H1 (cell line): ENCODE measurements at regions not wholly inside any gene's neighbourhood (a gene's known extent, or its start where the extent isn't known, plus 50 kb on each side); places are given as distances from the start of the nearest gene placed in this dataset.

ENCODE experiments used
- CTCF ChIA-PET: fragments of 300-600 bp; sonication (Branson Sonifier 250); formaldehyde crosslinking; loops from one replicate; lab custom pipeline; 2021; ENCODE audit not compliant: partially characterized antibody; lab: Charles Lee
- POLR2A ChIA-PET: fragments of 300-600 bp; sonication (Branson Sonifier 250); formaldehyde crosslinking; loops from one replicate; lab custom pipeline; 2021; ENCODE audit warnings: inconsistent platforms; ENCODE audit not compliant: partially characterized antibody; lab: Charles Lee
- DNase-seq, 2 experiments: peaks; one replicate each; pipeline versions ENCODE4 v3.0.0 to v3.0.0-alpha.2; 2010 to 2022; ENCODE audit warnings: low spot score in 2 of 2, low read depth in 1 of 2, mixed read lengths in 1 of 2
- FAIRE-seq: peaks from 2 replicates; lab custom pipeline; 2011; peaks lifted over from hg19 to GRCh38; lab: Jason Lieb, UNC
- H2AFZ ChIP-seq: 2 replicates; pipeline ENCODE4 v1.8.1; 2012; ENCODE audit warnings: low read length, inconsistent platforms
- H2AK5ac ChIP-seq: 2 replicates; pipeline ENCODE4 v1.6.1; 2013; ENCODE audit warnings: low read depth, low read length
- H2BK120ac ChIP-seq: replicated peaks from 2 replicates; pipeline ENCODE3; 2013; ENCODE audit warnings: low read depth, low read length, inconsistent platforms
- H2BK12ac ChIP-seq: 2 replicates; pipeline ENCODE4 v1.6.1; 2013; ENCODE audit warnings: low read depth, low read length
- H2BK15ac ChIP-seq: 2 replicates; pipeline ENCODE4 v1.6.1; 2013; ENCODE audit warnings: low read length
- H2BK20ac ChIP-seq: 2 replicates; pipeline ENCODE4 v1.6.1; 2013; ENCODE audit warnings: low read length
- H2BK5ac ChIP-seq: 2 replicates; pipeline ENCODE4 v1.6.1; 2013; ENCODE audit warnings: low read depth, low read length
- H3K14ac ChIP-seq: 2 replicates; pipeline ENCODE4 v1.6.1; 2013; ENCODE audit warnings: inconsistent platforms; ENCODE audit not compliant: insufficient read length
- H3K18ac ChIP-seq: 2 replicates; pipeline ENCODE4 v1.6.1; 2013; ENCODE audit warnings: low read length; ENCODE audit errors: extremely low read depth
- H3K23ac ChIP-seq: 2 replicates; pipeline ENCODE4 v1.6.1; 2013; ENCODE audit warnings: inconsistent platforms; ENCODE audit not compliant: insufficient read length
- H3K23me2 ChIP-seq: 2 replicates; pipeline ENCODE4 v1.6.1; 2013; ENCODE audit warnings: low read depth, low read length
- H3K27ac ChIP-seq: 2 replicates; pipeline ENCODE4 v1.6.1; 2011; ENCODE audit warnings: low read depth, low read length, inconsistent platforms
- H3K27me3 ChIP-seq, 4 experiments: replicated peaks in 1 of 4; 1 replicate in 1 of 4; 2 replicates in 3 of 4; pipeline versions ENCODE4 v1.6.1 to v1.8.1; 2011 to 2013; ENCODE audit warnings: low read length in 3 of 4, mild to moderate bottlenecking in 3 of 4, inconsistent platforms in 2 of 4, mixed read lengths in 2 of 4, moderate library complexity in 1 of 4; ENCODE audit not compliant: control insufficient read depth in 3 of 4, insufficient read depth in 3 of 4; ENCODE audit errors: extremely low read depth in 1 of 4
- H3K36me3 ChIP-seq, 4 experiments: 2 replicates each; pipeline versions ENCODE4 v1.6.1 to v1.8.1; 2011 to 2013; ENCODE audit warnings: mild to moderate bottlenecking in 4 of 4, low read length in 3 of 4, moderate library complexity in 2 of 4, control low read depth in 1 of 4, inconsistent platforms in 1 of 4; ENCODE audit not compliant: insufficient read depth in 4 of 4, control insufficient read depth in 2 of 4
- H3K4ac ChIP-seq: replicated peaks from 2 replicates; pipeline ENCODE3; 2013; ENCODE audit warnings: low read length, low read depth, mixed read lengths, inconsistent platforms; ENCODE audit not compliant: insufficient read length
- H3K4me1 ChIP-seq, 4 experiments: replicated peaks in 1 of 4; 1 replicate in 1 of 4; 2 replicates in 3 of 4; pipeline versions ENCODE4 v1.6.1 to v1.8.1; 2011 to 2013; ENCODE audit warnings: low read length in 3 of 4, inconsistent platforms in 2 of 4, mixed read lengths in 1 of 4; ENCODE audit not compliant: insufficient read depth in 4 of 4, control insufficient read depth in 3 of 4
- H3K4me2 ChIP-seq, 2 experiments: 2 replicates each; pipeline versions ENCODE4 v1.6.1 to v1.8.1; 2011 to 2013; ENCODE audit warnings: low read depth in 2 of 2, low read length in 2 of 2, control low read depth in 1 of 2, inconsistent platforms in 1 of 2, mild to moderate bottlenecking in 1 of 2; ENCODE audit not compliant: insufficient read depth in 1 of 2
- H3K4me3 ChIP-seq, 4 experiments: fragments of 200-600, 300-600 bp in 1 of 4; sonication (generic), shearing (Covaris generic), sonication (Bioruptor Twin) in 1 of 4; 2 replicates each; pipeline versions ENCODE4 v1.5.1 to v1.8.1; 2011 to 2016; ENCODE audit warnings: low read length in 4 of 4, low read depth in 3 of 4, control low read depth in 2 of 4, inconsistent platforms in 2 of 4, mild to moderate bottlenecking in 2 of 4, mixed read lengths in 1 of 4, moderate library complexity in 1 of 4; ENCODE audit not compliant: insufficient read depth in 2 of 4; ENCODE audit errors: extremely low read depth in 1 of 4
- H3K56ac ChIP-seq: replicated peaks from 2 replicates; pipeline ENCODE3; 2013; ENCODE audit warnings: low read depth, mild to moderate bottlenecking, mixed read lengths, low read length, inconsistent platforms; ENCODE audit not compliant: insufficient read length
- H3K79me1 ChIP-seq: 2 replicates; pipeline ENCODE4 v1.6.1; 2013; ENCODE audit warnings: low read depth, low read length, control low read depth
- H3K79me2 ChIP-seq, 2 experiments: 2 replicates each; pipeline versions ENCODE4 v1.6.1 to v1.8.1; 2012 to 2013; ENCODE audit warnings: low read length in 2 of 2, mild to moderate bottlenecking in 2 of 2, inconsistent platforms in 1 of 2; ENCODE audit not compliant: insufficient read depth in 2 of 2, control insufficient read depth in 1 of 2
- H3K9ac ChIP-seq, 4 experiments: replicated peaks in 1 of 4; 1 replicate in 1 of 4; 2 replicates in 3 of 4; pipeline versions ENCODE4 v1.6.1 to v1.8.1; 2011 to 2013; ENCODE audit warnings: low read depth in 3 of 4, low read length in 3 of 4, control low read depth in 2 of 4, mild to moderate bottlenecking in 2 of 4, moderate library complexity in 2 of 4, inconsistent platforms in 1 of 4; ENCODE audit errors: extremely low read depth in 1 of 4
- H3K9me3 ChIP-seq, 2 experiments: 2 replicates each; pipeline versions ENCODE4 v1.6.1 to v1.8.1; 2012 to 2013; ENCODE audit warnings: mild to moderate bottlenecking in 2 of 2, moderate library complexity in 2 of 2, control low read depth in 1 of 2, inconsistent platforms in 1 of 2, low read depth in 1 of 2, low read length in 1 of 2, mixed read lengths in 1 of 2; ENCODE audit not compliant: insufficient read depth in 2 of 2
- H4K20me1 ChIP-seq, 2 experiments: replicated peaks in 1 of 2; 2 replicates each; pipeline versions ENCODE3 to v1.8.1; 2011 to 2013; ENCODE audit warnings: inconsistent platforms in 2 of 2, low read length in 2 of 2, mild to moderate bottlenecking in 1 of 2; ENCODE audit not compliant: insufficient read depth in 2 of 2, control insufficient read depth in 1 of 2
- H4K5ac ChIP-seq: 2 replicates; pipeline ENCODE4 v1.6.1; 2013; ENCODE audit warnings: low read length, low read depth, mixed read lengths, inconsistent platforms; ENCODE audit not compliant: insufficient read length
- H4K8ac ChIP-seq: 2 replicates; pipeline ENCODE4 v1.8.0; 2013; ENCODE audit warnings: mild to moderate bottlenecking, moderate library complexity, low read length, inconsistent platforms; ENCODE audit not compliant: insufficient read depth; ENCODE audit errors: extremely low read depth
- H4K91ac ChIP-seq: replicated peaks from 2 replicates; pipeline ENCODE3; 2013; ENCODE audit warnings: low read length, mixed read lengths, inconsistent platforms; ENCODE audit not compliant: insufficient read length
- EZH2 ChIP-seq: fragments of 200-600 bp; sonication (generic); IDR thresholded peaks from 2 replicates; pipeline ENCODE4 v1.7.1; 2012; ENCODE audit warnings: low read depth, mild to moderate bottlenecking, moderate library complexity, low read length, inconsistent platforms; ENCODE audit not compliant: severe bottlenecking
- KDM4A ChIP-seq: IDR thresholded peaks from one replicate; pipeline ENCODE4 v1.7.1; 2012; ENCODE audit warnings: low read depth, mild to moderate bottlenecking, moderate library complexity, low read length, inconsistent platforms; ENCODE audit not compliant: severe bottlenecking
- KDM5A ChIP-seq: fragments of 200-600 bp; IDR thresholded peaks from 2 replicates; pipeline ENCODE4 v1.7.1; 2012; ENCODE audit warnings: mild to moderate bottlenecking, low read length, inconsistent platforms, mixed read lengths
- POLR2AphosphoS5 ChIP-seq: IDR thresholded peaks from 2 replicates; pipeline ENCODE4 v1.6.1; 2011; ENCODE audit warnings: low read depth, low read length
- RAD21 ChIP-seq, 2 experiments: IDR thresholded peaks in 1 of 2; conservative IDR thresholded peaks in 1 of 2; 2 replicates each; pipeline ENCODE4 v1.6.1; 2011; ENCODE audit warnings: low read depth in 2 of 2, low read length in 2 of 2, improper control_type of control experiment in 1 of 2, inconsistent platforms in 1 of 2, mild to moderate bottlenecking in 1 of 2, moderate library complexity in 1 of 2
- SAP30 ChIP-seq: fragments of 300-600 bp; sonication (generic); IDR thresholded peaks from 2 replicates; pipeline ENCODE4 v1.7.1; 2012; ENCODE audit warnings: low read length, moderate library complexity, mild to moderate bottlenecking, inconsistent platforms; ENCODE audit not compliant: insufficient read depth, insufficient replicate concordance
- SP1 ChIP-seq: IDR thresholded peaks from 2 replicates; pipeline ENCODE4 v1.6.1; 2011; ENCODE audit warnings: low read depth, low read length
- WGBS, 2 experiments: shearing (Covaris generic) in 1 of 2; methylation state at CpG; one replicate each; pipeline versions ENCODE4 v1.1.6 to v1.1.7; 2013 to 2015; ENCODE audit warnings: low lambda C conversion rate in 2 of 2, mixed read lengths in 2 of 2, inconsistent platforms in 1 of 2, low coverage in 1 of 2, missing lambda C conversion rate in 1 of 2; ENCODE audit not compliant: insufficient replicate concordance in 2 of 2, insufficient coverage in 1 of 2, insufficient read length in 1 of 2; ENCODE audit errors: extremely low coverage in 1 of 2, missing lambda C conversion rate in 1 of 2; 5-methylcytosine and 5-hydroxymethylcytosine counted together
- TF ChIP-seq, protein P1 (sequence below), 3 experiments: IDR thresholded peaks; 1 replicate in 2 of 3; 2 replicates in 1 of 3; pipeline versions ENCODE4 v1.5.1 to v1.6.1; 2011; ENCODE audit warnings: low read length in 3 of 3, mild to moderate bottlenecking in 3 of 3, inconsistent platforms in 2 of 3, low read depth in 1 of 3, moderate library complexity in 1 of 3; ENCODE audit not compliant: insufficient read depth in 1 of 3; ENCODE audit errors: control extremely low read depth in 1 of 3
- TF ChIP-seq, protein P2 (sequence below): IDR thresholded peaks from 2 replicates; pipeline ENCODE4 v1.6.1; 2011; ENCODE audit warnings: low read length, improper control_type of control experiment

DNA sequence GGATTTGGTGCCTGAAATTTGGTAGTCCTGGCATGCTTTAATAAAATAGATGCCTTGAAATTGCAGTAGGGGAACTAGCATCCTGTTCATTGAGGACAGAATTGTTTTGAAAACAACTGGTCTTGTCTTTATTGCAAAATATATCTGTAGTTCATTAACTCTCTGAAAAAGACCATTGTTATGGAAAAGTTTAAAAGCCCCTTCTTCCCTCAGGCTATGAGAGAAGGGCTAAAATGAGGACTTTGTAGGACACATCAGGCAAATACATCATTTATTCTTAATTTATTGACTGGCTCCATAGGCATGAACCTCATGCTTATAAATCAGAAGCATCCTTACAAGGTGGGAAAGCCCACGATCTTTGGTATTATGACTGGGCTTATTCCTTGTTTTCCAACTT is 221.0 kb upstream of the CBLB start:
- WGBS, 2 experiments = 100% methylated on average over 1 of the region's 1 CpG; no CpG with 5 or more reads in 1 of the 2 experiments
- Histone ChIP-seq H3K9ac (no peak overlapping the region), H3K36me3 (no peaks in the 10 kb centered on the region), H3K4me2 (no peak overlapping the region), H3K56ac (no peak overlapping the region), H3K27me3 (no peaks in the 10 kb centered on the region), H2BK12ac (no peak overlapping the region), H4K5ac (no peak overlapping the region), H4K91ac (no peak overlapping the region), H3K23ac (no peak overlapping the region), H2AK5ac (no peak overlapping the region), H3K9me3 (no peaks in the 10 kb centered on the region), H3K79me2 (no peaks in the 10 kb centered on the region), H2BK5ac (no peak overlapping the region), H3K18ac (no peak overlapping the region), H2BK20ac (no peak overlapping the region), H4K20me1 (no peaks in the 10 kb centered on the region), H3K4me3 (no peak overlapping the region), H4K8ac (no peak overlapping the region), H3K14ac (no peak overlapping the region), H3K23me2 (no peaks in the 10 kb centered on the region), H3K79me1 (no peaks in the 10 kb centered on the region), H2BK120ac (no peak overlapping the region), H3K4me1 (no peaks in the 10 kb centered on the region), H2AFZ (no peak overlapping the region), H3K27ac (no peak overlapping the region), H3K4ac (no peak overlapping the region), H2BK15ac (no peak overlapping the region)
- no peak for FAIRE-seq
- no peak for DNase-seq
- POLR2A ChIA-PET = no interaction called here
- CTCF ChIA-PET = no interaction called here
- no peak for TF ChIP-seq EZH2
- TF ChIP-seq, protein P1, sequence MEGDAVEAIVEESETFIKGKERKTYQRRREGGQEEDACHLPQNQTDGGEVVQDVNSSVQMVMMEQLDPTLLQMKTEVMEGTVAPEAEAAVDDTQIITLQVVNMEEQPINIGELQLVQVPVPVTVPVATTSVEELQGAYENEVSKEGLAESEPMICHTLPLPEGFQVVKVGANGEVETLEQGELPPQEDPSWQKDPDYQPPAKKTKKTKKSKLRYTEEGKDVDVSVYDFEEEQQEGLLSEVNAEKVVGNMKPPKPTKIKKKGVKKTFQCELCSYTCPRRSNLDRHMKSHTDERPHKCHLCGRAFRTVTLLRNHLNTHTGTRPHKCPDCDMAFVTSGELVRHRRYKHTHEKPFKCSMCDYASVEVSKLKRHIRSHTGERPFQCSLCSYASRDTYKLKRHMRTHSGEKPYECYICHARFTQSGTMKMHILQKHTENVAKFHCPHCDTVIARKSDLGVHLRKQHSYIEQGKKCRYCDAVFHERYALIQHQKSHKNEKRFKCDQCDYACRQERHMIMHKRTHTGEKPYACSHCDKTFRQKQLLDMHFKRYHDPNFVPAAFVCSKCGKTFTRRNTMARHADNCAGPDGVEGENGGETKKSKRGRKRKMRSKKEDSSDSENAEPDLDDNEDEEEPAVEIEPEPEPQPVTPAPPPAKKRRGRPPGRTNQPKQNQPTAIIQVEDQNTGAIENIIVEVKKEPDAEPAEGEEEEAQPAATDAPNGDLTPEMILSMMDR (IDR thresholded peaks at IDR 0.05; ENCODE audit: control extremely low read depth in 1 of 3, insufficient read depth in 1 of 3, low read depth in 1 of 3, low read length in 3 of 3) = no peak
- TF ChIP-seq SAP30 = no peak
- TF ChIP-seq SP1 = no peak
- no peak for TF ChIP-seq RAD21 (IDR thresholded peaks at IDR 0.05 in 1 of 2, conservative IDR thresholded peaks at IDR 0.05 in 1 of 2; ENCODE audit: low read depth in 2 of 2, low read length in 2 of 2)
- TF ChIP-seq KDM4A = no peak
- no peak for TF ChIP-seq KDM5A
- TF ChIP-seq POLR2AphosphoS5 = no peak
- TF ChIP-seq, protein P2, sequence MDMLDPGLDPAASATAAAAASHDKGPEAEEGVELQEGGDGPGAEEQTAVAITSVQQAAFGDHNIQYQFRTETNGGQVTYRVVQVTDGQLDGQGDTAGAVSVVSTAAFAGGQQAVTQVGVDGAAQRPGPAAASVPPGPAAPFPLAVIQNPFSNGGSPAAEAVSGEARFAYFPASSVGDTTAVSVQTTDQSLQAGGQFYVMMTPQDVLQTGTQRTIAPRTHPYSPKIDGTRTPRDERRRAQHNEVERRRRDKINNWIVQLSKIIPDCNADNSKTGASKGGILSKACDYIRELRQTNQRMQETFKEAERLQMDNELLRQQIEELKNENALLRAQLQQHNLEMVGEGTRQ = no peak
